ENCODE measurements at regions not wholly inside any gene's neighbourhood (a gene's known extent, or its start where the extent isn't known, plus 50 kb on each side); places are given as distances from the start of the nearest gene placed in this dataset.
A peak's percentile ranks its signal among the peaks of the same experiment; 100 is the strongest.

DNA sequence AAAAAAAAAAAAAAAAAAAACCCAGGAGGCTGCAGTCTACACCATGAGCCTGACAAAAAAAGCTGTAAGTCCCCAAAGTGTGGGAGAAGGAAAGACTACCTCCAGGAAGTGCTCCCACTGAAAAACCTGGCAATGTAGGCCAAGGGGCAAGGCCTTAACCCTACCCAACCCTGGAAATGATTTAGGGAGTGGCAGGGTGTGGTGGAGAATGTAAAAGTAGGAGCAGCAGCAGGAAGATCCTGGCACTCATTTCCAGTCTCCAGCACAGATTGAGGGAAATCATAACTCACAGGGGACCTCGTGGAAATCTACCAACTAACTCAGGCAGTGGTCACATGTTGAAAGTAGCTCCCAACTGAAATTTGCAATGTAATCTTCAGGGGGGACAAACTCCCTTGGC is 839.5 kb downstream of the EPHA3 start:
- Histone ChIP-seq H2BK15ac (ENCODE audit: low read length) (no peak overlapping the region), H3K79me2 (ENCODE audit: control insufficient read depth in 1 of 2, insufficient read depth in 2 of 2, low read length in 2 of 2) (no peaks in the 10 kb centered on the region), H3K23ac (ENCODE audit: insufficient read length) (no peak overlapping the region), H4K8ac (ENCODE audit: extremely low read depth, insufficient read depth, low read length) (no peak overlapping the region), H3K9ac (replicated peaks in 1 of 4; ENCODE audit: extremely low read depth in 1 of 4, low read depth in 3 of 4, low read length in 3 of 4) (no peak overlapping the region), H3K9me3 (ENCODE audit: insufficient read depth in 2 of 2, low read depth in 1 of 2, low read length in 1 of 2) (peaks cover 3 to 4% of the 10 kb centered on the region in 2 experiments; a peak in 2 of 4 replicates), H3K14ac (ENCODE audit: insufficient read length) (no peak overlapping the region), H3K4me3 (ENCODE audit: extremely low read depth in 1 of 4, insufficient read depth in 2 of 4, low read depth in 3 of 4, low read length in 4 of 4) (no peak overlapping the region), H3K4ac (replicated peaks; ENCODE audit: insufficient read length, low read depth, low read length) (no peak overlapping the region), H2AFZ (ENCODE audit: low read length) (no peak overlapping the region), H3K4me1 (replicated peaks in 1 of 4; ENCODE audit: control insufficient read depth in 3 of 4, insufficient read depth in 4 of 4, low read length in 3 of 4) (no peaks in the 10 kb centered on the region), H2BK120ac (replicated peaks; ENCODE audit: low read depth, low read length) (no peak overlapping the region), H3K23me2 (ENCODE audit: low read depth, low read length) (no peaks in the 10 kb centered on the region), H3K79me1 (ENCODE audit: low read depth, low read length) (no peaks in the 10 kb centered on the region), H4K5ac (ENCODE audit: insufficient read length, low read depth, low read length) (no peak overlapping the region), H3K18ac (ENCODE audit: extremely low read depth, low read length) (no peak overlapping the region), H2BK5ac (ENCODE audit: low read depth, low read length) (no peak overlapping the region), H3K27ac (ENCODE audit: low read depth, low read length) (no peak overlapping the region), H4K91ac (replicated peaks; ENCODE audit: insufficient read length, low read length) (peak overlapping the region; percentile 65), H2BK12ac (ENCODE audit: low read depth, low read length) (peak overlapping the region; percentile 68; the same call in 1 of the 2 replicates), H3K4me2 (ENCODE audit: insufficient read depth in 1 of 2, low read depth in 2 of 2, low read length in 2 of 2) (no peak overlapping the region), H2AK5ac (ENCODE audit: low read depth, low read length) (peak overlapping the region; percentile 65; the same call in 1 of the 2 replicates), H4K20me1 (replicated peaks in 1 of 2; ENCODE audit: control insufficient read depth in 1 of 2, insufficient read depth in 2 of 2, low read length in 2 of 2) (no peaks in the 10 kb centered on the region), H3K36me3 (ENCODE audit: control insufficient read depth in 2 of 4, insufficient read depth in 4 of 4, low read length in 3 of 4) (no peaks in the 10 kb centered on the region; a peak in 1 of 8 replicates), H3K27me3 (replicated peaks in 1 of 4; ENCODE audit: control insufficient read depth in 3 of 4, extremely low read depth in 1 of 4, insufficient read depth in 3 of 4, low read length in 3 of 4) (no peaks in the 10 kb centered on the region), H3K56ac (replicated peaks; ENCODE audit: insufficient read length, low read depth, low read length) (no peak overlapping the region), H2BK20ac (ENCODE audit: low read length) (0 out of 2 replicates have a peak overlapping the region, but pooled peaks have one; percentile 48)
- ChIA-PET CTCF (ENCODE audit: partially characterized antibody) (interaction anchor here (0.9 to 2.9 kb wide), 4 partner anchors 10 to 145 kb away, joined by 3 to 19 read pairs (median 4); no protein-coding TSS in a partner anchor), POLR2A (ENCODE audit: partially characterized antibody) (no interaction called here)
- WGBS, 2 experiments (ENCODE audit: extremely low coverage in 1 of 2, insufficient coverage in 1 of 2, insufficient read length in 1 of 2, insufficient replicate concordance in 2 of 2, low coverage in 1 of 2, low lambda C conversion rate in 2 of 2, missing lambda C conversion rate in 1 of 2): 92% methylated on average over 1 of the region's 1 CpG; no CpG with 5 or more reads in 1 of the 2 experiments
- DNase-seq (ENCODE audit: low read depth in 1 of 2, low spot score in 2 of 2) (no peak), FAIRE-seq (no peak)
- no peak for TF ChIP-seq TAF7 (optimal IDR thresholded peaks at IDR 0.05; ENCODE audit: borderline replicate concordance, low read depth, low read length)
- TF ChIP-seq ATF3 (IDR thresholded peaks at IDR 0.05; ENCODE audit: insufficient read depth, low read depth, low read length): no peak
- TF ChIP-seq, protein P1, sequence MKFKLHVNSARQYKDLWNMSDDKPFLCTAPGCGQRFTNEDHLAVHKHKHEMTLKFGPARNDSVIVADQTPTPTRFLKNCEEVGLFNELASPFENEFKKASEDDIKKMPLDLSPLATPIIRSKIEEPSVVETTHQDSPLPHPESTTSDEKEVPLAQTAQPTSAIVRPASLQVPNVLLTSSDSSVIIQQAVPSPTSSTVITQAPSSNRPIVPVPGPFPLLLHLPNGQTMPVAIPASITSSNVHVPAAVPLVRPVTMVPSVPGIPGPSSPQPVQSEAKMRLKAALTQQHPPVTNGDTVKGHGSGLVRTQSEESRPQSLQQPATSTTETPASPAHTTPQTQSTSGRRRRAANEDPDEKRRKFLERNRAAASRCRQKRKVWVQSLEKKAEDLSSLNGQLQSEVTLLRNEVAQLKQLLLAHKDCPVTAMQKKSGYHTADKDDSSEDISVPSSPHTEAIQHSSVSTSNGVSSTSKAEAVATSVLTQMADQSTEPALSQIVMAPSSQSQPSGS (IDR thresholded peaks at IDR 0.05; ENCODE audit: low read length): no peak
- no peak for TF ChIP-seq KDM4A (IDR thresholded peaks at IDR 0.05; ENCODE audit: low read depth, low read length, severe bottlenecking)
- TF ChIP-seq SP2 (IDR thresholded peaks at IDR 0.05; ENCODE audit: low read length): no peak
- no peak for TF ChIP-seq BCL11A (IDR thresholded peaks at IDR 0.05; ENCODE audit: low read depth in 2 of 2, low read length in 2 of 2)
- no peak for TF ChIP-seq TBP (IDR thresholded peaks at IDR 0.05; ENCODE audit: low read depth, low read length)
- no peak for TF ChIP-seq EZH2 (IDR thresholded peaks at IDR 0.05; ENCODE audit: low read depth, low read length, severe bottlenecking)
- no peak for TF ChIP-seq YY1 (IDR thresholded peaks at IDR 0.05; ENCODE audit: low read depth, low read length)
- TF ChIP-seq USF2 (IDR thresholded peaks at IDR 0.05; ENCODE audit: low read length): no peak
- no peak for TF ChIP-seq SP1 (IDR thresholded peaks at IDR 0.05; ENCODE audit: low read depth, low read length)

Data from H1 (cell line).